Left ventricle myocardium inferior (tissue), 1 donor: ENCODE measurements at regions not wholly inside any gene's neighbourhood (a gene's known extent, or its start where the extent isn't known, plus 50 kb on each side); places are given as distances from the start of the nearest gene placed in this dataset.

Experiments
- DNase-seq: peaks from one replicate; pipeline ENCODE4 v3.0.0-alpha.2; 2020
- H3K27ac ChIP-seq: fragments of 200-600 bp; replicated peaks from 2 replicates; pipeline ENCODE4 v1.8.0; 2021
- H3K27me3 ChIP-seq: fragments of 200-600 bp; 2 replicates; pipeline ENCODE4 v1.8.0; 2021; ENCODE audit warnings: low read depth
- H3K36me3 ChIP-seq: fragments of 200-600 bp; 2 replicates; pipeline ENCODE4 v1.8.0; 2021
- H3K4me1 ChIP-seq: fragments of 200-600 bp; 2 replicates; pipeline ENCODE4 v1.8.0; 2021
- H3K4me3 ChIP-seq: fragments of 200-600 bp; 2 replicates; pipeline ENCODE4 v1.8.0; 2021; ENCODE audit warnings: mild to moderate bottlenecking, moderate library complexity
- H3K9me3 ChIP-seq: fragments of 200-600 bp; replicated peaks from 2 replicates; pipeline ENCODE4 v1.8.0; 2021
- intact Hi-C: fragments of 100-400 bp; cut with micrococcal nuclease; formaldehyde crosslinking; loops from one replicate; pipeline ENCODE4 v1.11.0; 2022
- TF ChIP-seq, protein P1 (sequence below): fragments of 200-600 bp; IDR thresholded peaks from 2 replicates; pipeline ENCODE4 v1.8.0; 2021; ENCODE audit warnings: antibody characterized with exemption, mild to moderate bottlenecking, borderline replicate concordance
- donor health status: DM: no; HTN: yes; CAD: no; lungs with severe emphysema.

DNA sequence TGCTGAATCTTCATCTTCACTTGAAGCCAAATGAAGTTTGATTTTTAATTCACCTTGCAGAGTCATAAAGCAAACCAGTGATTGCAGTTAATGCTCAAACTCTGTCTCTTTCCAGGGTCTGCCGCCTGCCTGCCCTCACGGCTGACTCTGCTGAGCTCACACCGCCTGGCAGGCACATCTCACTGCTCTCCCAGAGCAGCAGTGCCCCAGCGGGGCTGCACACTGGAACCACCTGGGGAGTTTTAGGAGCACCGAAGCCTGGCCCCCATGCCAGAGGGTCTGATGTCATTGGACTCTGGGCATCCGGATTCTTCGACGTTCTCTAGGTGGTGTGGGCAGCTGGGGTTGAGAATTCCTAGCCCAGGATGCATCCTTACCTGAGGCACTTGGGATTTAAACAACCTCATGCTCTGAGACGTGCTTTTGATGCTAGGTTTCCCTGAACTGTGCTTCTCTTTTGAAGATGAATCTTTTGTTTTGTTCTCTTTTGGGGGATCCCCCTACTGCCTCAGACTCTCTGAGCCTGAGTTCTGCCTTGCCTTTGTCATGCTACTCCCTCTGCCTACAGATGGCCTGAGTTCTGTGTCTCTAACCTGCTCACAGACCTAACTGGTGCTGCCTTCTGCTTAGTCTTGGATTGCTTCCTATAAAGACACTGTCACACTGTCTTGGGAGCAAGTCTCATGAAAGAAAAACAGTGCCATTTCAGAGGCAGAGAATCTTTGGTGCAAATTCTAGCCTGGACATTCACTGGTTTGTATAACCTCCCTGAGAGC lies 438.1 kb upstream of the CCL2 start:
- intact Hi-C loops = no loop called here
- TF ChIP-seq, protein P1, sequence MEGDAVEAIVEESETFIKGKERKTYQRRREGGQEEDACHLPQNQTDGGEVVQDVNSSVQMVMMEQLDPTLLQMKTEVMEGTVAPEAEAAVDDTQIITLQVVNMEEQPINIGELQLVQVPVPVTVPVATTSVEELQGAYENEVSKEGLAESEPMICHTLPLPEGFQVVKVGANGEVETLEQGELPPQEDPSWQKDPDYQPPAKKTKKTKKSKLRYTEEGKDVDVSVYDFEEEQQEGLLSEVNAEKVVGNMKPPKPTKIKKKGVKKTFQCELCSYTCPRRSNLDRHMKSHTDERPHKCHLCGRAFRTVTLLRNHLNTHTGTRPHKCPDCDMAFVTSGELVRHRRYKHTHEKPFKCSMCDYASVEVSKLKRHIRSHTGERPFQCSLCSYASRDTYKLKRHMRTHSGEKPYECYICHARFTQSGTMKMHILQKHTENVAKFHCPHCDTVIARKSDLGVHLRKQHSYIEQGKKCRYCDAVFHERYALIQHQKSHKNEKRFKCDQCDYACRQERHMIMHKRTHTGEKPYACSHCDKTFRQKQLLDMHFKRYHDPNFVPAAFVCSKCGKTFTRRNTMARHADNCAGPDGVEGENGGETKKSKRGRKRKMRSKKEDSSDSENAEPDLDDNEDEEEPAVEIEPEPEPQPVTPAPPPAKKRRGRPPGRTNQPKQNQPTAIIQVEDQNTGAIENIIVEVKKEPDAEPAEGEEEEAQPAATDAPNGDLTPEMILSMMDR = no peak

DNA sequence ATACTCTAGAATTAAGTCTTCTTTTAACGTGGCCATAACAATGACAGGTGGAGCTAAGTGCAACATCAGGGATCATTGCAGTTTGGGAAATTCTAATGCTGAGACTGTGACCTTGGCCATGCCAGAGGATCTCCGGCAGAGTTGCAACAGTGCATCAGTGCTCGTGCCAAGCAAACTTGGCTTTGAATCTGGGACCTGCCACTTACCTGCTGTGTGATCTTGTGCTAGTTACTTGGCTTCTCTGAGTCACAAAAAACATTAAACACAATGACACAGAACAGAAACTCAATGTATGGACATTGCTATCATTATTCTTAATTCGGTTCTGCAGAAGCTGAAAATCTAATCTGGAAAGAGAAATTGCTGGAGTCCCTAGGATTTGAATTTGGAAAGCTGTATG lies 435.5 kb upstream of the CCL2 start:
- Histone ChIP-seq H3K27me3 (peaks cover 98% of the 10 kb centered on the region), H3K9me3 (no peaks in the 10 kb centered on the region), H3K27ac (no peak overlapping the region), H3K4me1 (no peaks in the 10 kb centered on the region), H3K36me3 (no peaks in the 10 kb centered on the region), H3K4me3 (no peak overlapping the region)
- DNase-seq = no peak
- intact Hi-C loops = no loop called here
- TF ChIP-seq, protein P1 = no peak

More for the DNA sequence above, 438.1 kb upstream of the CCL2 start:
- no peaks in the 10 kb centered on the region for H3K36me3 ChIP-seq
- H3K9me3 ChIP-seq = no peaks in the 10 kb centered on the region
- no peak for DNase-seq
- no peaks in the 10 kb centered on the region for H3K4me1 ChIP-seq
- H3K27ac ChIP-seq = no peak overlapping the region
- H3K4me3 ChIP-seq = no peak overlapping the region
- peaks cover 95% of the 10 kb centered on the region for H3K27me3 ChIP-seq

DNA sequence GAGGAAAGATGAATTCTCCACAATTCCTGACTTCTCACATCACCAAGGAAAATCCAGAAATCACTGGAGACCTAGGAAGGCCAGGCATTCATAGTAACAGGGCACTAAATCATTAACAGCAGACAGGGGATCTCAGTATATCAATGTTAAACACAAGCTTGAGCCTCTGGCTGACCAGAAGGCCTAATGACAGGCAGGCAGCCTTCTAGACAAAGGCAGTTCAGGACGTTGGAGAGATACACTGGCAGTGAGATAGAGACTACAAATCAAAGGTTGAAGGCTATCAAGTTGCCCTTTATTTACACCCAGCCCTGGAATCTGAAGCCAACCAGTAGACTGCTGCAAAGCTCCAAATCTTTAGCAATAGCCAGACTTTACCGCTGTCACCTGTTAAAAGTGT lies 422.8 kb upstream of the CCL2 start:
- intact Hi-C loops = no loop called here
- Histone ChIP-seq H3K36me3 (no peaks in the 10 kb centered on the region), H3K4me3 (no peak overlapping the region), H3K4me1 (no peaks in the 10 kb centered on the region), H3K9me3 (no peaks in the 10 kb centered on the region), H3K27me3 (peaks cover 32% of the 10 kb centered on the region), H3K27ac (no peak overlapping the region)
- TF ChIP-seq, protein P1 = no peak
- no peak for DNase-seq

DNA sequence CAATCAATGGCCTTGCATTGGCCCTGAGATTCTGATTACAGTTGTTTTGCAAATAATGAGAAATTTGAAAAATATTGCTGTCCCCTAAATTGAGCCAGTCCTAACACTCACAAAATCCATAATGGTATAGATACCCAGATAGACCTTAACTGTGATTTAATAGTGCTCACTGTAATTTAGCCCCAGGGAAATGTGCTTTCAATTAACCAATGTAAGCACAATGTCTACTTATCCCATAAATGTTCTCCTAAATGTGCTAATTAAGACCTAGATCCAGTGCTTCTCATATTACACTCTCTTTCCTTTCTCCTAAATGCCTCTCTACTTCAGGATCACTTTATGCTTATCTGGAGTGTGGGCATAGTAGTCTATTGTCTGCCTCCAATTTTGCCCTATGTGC lies 417.8 kb upstream of the CCL2 start:
- Histone ChIP-seq H3K27ac (no peak overlapping the region), H3K4me1 (no peaks in the 10 kb centered on the region), H3K9me3 (no peaks in the 10 kb centered on the region), H3K27me3 (peaks cover 66% of the 10 kb centered on the region), H3K4me3 (no peak overlapping the region), H3K36me3 (no peaks in the 10 kb centered on the region)
- no peak for DNase-seq
- intact Hi-C loops = no loop called here
- TF ChIP-seq, protein P1 = no peak

DNA sequence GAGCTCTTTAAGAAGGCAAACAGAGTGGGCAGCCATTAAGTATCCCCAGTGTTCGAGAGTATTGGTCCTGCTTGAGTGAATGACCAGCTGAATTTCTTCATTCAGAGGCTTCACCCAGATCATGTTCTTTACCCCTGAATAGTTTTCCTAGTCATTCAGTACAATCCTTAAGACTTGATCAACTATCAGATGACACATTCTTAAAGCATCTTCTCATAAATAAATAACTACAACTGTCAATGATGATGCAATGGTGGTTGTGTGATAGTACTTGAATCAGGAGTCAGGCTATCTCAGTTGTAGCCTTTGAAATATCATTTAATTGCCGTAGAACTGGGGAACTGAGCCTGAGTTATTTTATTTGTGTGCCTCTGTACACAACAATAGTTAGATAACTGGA lies 416.8 kb upstream of the CCL2 start:
- Histone ChIP-seq H3K27me3 (peaks cover 66% of the 10 kb centered on the region), H3K4me1 (no peaks in the 10 kb centered on the region), H3K4me3 (no peak overlapping the region), H3K36me3 (no peaks in the 10 kb centered on the region), H3K9me3 (no peaks in the 10 kb centered on the region), H3K27ac (no peak overlapping the region)
- TF ChIP-seq, protein P1 = no peak
- intact Hi-C loops = no loop called here
- DNase-seq = no peak
